DND-41 (cell line): ENCODE measurements at regions not wholly inside any gene's neighbourhood (a gene's known extent, or its start where the extent isn't known, plus 50 kb on each side); places are given as distances from the start of the nearest gene placed in this dataset.

ENCODE experiments used
- ATAC-seq: fragments of 200-7000 bp; cut with Tn5 transposase; 3 replicates; pipeline ENCODE4 v1.9.1; 2021; ENCODE audit warnings: low read depth; ENCODE audit not compliant: insufficient read depth
- DNase-seq: peaks from one replicate; pipeline ENCODE4 v3.0.0-alpha.2; 2020
- H2AFZ ChIP-seq: 2 replicates; pipeline ENCODE4 v1.6.0; 2012; ENCODE audit warnings: low read depth, low read length
- H3K27ac ChIP-seq: 2 replicates; pipeline ENCODE4 v1.5.1; 2012; ENCODE audit warnings: low read length, inconsistent platforms
- H3K27me3 ChIP-seq: fragments of 200-600 bp; sonication (generic); 2 replicates; pipeline ENCODE4 v1.6.0; 2012; ENCODE audit warnings: low read length, mild to moderate bottlenecking, inconsistent platforms; ENCODE audit not compliant: insufficient read depth, poor library complexity
- H3K36me3 ChIP-seq: 2 replicates; pipeline ENCODE4 v1.5.1; 2012; ENCODE audit warnings: low read length, inconsistent platforms; ENCODE audit not compliant: insufficient read depth
- H3K4me1 ChIP-seq: 2 replicates; pipeline ENCODE4 v1.5.1; 2012; ENCODE audit warnings: mild to moderate bottlenecking, low read length; ENCODE audit not compliant: insufficient read depth
- H3K4me2 ChIP-seq: 2 replicates; pipeline ENCODE4 v1.6.0; 2012; ENCODE audit warnings: mild to moderate bottlenecking, moderate library complexity, low read length, inconsistent platforms; ENCODE audit not compliant: insufficient read depth
- H3K4me3 ChIP-seq, 2 experiments: fragments of 200-600 bp in 1 of 2; shearing (Covaris generic) in 1 of 2; 2 replicates each; pipeline ENCODE4 v1.5.1; 2012 to 2016; ENCODE audit warnings: inconsistent platforms in 2 of 2, low read length in 2 of 2, mild to moderate bottlenecking in 2 of 2, low read depth in 1 of 2, moderate library complexity in 1 of 2
- H3K79me2 ChIP-seq: 2 replicates; pipeline ENCODE4 v1.6.0; 2012; ENCODE audit warnings: low read length, inconsistent platforms; ENCODE audit not compliant: insufficient read depth
- H3K9ac ChIP-seq: 2 replicates; pipeline ENCODE4 v1.6.0; 2012; ENCODE audit warnings: low read depth, mild to moderate bottlenecking, inconsistent platforms, low read length, moderate library complexity
- H3K9me3 ChIP-seq: 2 replicates; pipeline ENCODE4 v1.5.1; 2012; ENCODE audit warnings: low read length, moderate library complexity, mild to moderate bottlenecking, inconsistent platforms; ENCODE audit not compliant: insufficient read depth, severe bottlenecking
- H4K20me1 ChIP-seq: 2 replicates; pipeline ENCODE4 v1.6.0; 2012; ENCODE audit warnings: low read length; ENCODE audit not compliant: insufficient read depth
- CTCF ChIP-seq: IDR thresholded peaks from 2 replicates; pipeline ENCODE4 v1.5.1; 2012; ENCODE audit warnings: borderline replicate concordance, low read length, moderate library complexity, mild to moderate bottlenecking; ENCODE audit not compliant: poor library complexity, severe bottlenecking; ENCODE audit errors: extremely low read depth
- EZH2 ChIP-seq: IDR thresholded peaks from 3 replicates; pipeline ENCODE4 v1.6.1; 2012; ENCODE audit warnings: borderline replicate concordance, low read depth, mild to moderate bottlenecking, moderate library complexity, low read length, inconsistent platforms; ENCODE audit not compliant: severe bottlenecking

- Histone ChIP-seq H4K20me1 (no peaks in the 10 kb centered on the region), H2AFZ (no peak overlapping the region), H3K36me3 (no peaks in the 10 kb centered on the region), H3K9ac (no peak overlapping the region), H3K27me3 (no peaks in the 10 kb centered on the region), H3K79me2 (no peaks in the 10 kb centered on the region), H3K4me3 (no peak overlapping the region), H3K9me3 (no peaks in the 10 kb centered on the region), H3K27ac (no peak overlapping the region), H3K4me1 (no peaks in the 10 kb centered on the region), H3K4me2 (no peak overlapping the region)
- ATAC-seq (no peak), DNase-seq (no peak)
- TF ChIP-seq EZH2: no peak
- no peak for TF ChIP-seq CTCF
Observed at GRCh38 chr11:82606738-82607137, 126.9 kb downstream of the FAM181B start.

- H3K4me2 ChIP-seq: no peak overlapping the region
- H3K9me3 ChIP-seq: no peaks in the 10 kb centered on the region
- no peaks in the 10 kb centered on the region for H3K36me3 ChIP-seq
- H3K9ac ChIP-seq: no peak overlapping the region
- no peak for ATAC-seq
- no peak overlapping the region for H3K27ac ChIP-seq
- no peaks in the 10 kb centered on the region for H3K4me1 ChIP-seq
- H3K27me3 ChIP-seq: no peaks in the 10 kb centered on the region
- TF ChIP-seq EZH2 (no peak), CTCF (no peak)
- no peak for DNase-seq
- no peaks in the 10 kb centered on the region for H3K79me2 ChIP-seq
- H3K4me3 ChIP-seq: no peak overlapping the region
- no peaks in the 10 kb centered on the region for H4K20me1 ChIP-seq
- no peak overlapping the region for H2AFZ ChIP-seq
Observed at GRCh38 chr11:82601711-82602110, 132.0 kb downstream of the FAM181B start.

- no peaks in the 10 kb centered on the region for H3K36me3 ChIP-seq
- no peak for TF ChIP-seq CTCF
- TF ChIP-seq EZH2: no peak
- DNase-seq: no peak
- no peaks in the 10 kb centered on the region for H3K4me1 ChIP-seq
- H3K27ac ChIP-seq: no peak overlapping the region
- H3K4me2 ChIP-seq: no peak overlapping the region
- no peak overlapping the region for H3K4me3 ChIP-seq
- H3K9ac ChIP-seq: no peak overlapping the region
- H3K9me3 ChIP-seq: no peaks in the 10 kb centered on the region
- H2AFZ ChIP-seq: no peak overlapping the region
- no peaks in the 10 kb centered on the region for H3K79me2 ChIP-seq
- ATAC-seq: no peak
- no peaks in the 10 kb centered on the region for H4K20me1 ChIP-seq
- H3K27me3 ChIP-seq: no peaks in the 10 kb centered on the region
Observed at GRCh38 chr11:82599836-82600235, 133.8 kb downstream of the FAM181B start.

- ATAC-seq (no peak), DNase-seq (no peak)
- Histone ChIP-seq H3K36me3 (no peaks in the 10 kb centered on the region), H4K20me1 (no peaks in the 10 kb centered on the region), H3K9ac (no peak overlapping the region), H3K27me3 (peaks cover 2% of the 10 kb centered on the region), H3K4me2 (no peak overlapping the region), H3K27ac (no peak overlapping the region), H3K79me2 (no peaks in the 10 kb centered on the region), H3K4me3 (no peak overlapping the region), H3K4me1 (no peaks in the 10 kb centered on the region), H3K9me3 (no peaks in the 10 kb centered on the region), H2AFZ (no peak overlapping the region)
- TF ChIP-seq EZH2: no peak
Observed at GRCh38 chr11:82586581-82586980, 147.1 kb downstream of the FAM181B start.
